ENCODE measurements at regions not wholly inside any gene's neighbourhood (a gene's known extent, or its start where the extent isn't known, plus 50 kb on each side); places are given as distances from the start of the nearest gene placed in this dataset.

- no peak for TF ChIP-seq CTCF (IDR thresholded peaks at IDR 0.05; ENCODE audit: low read depth, low read length)
- no peak overlapping the region for H3K4me3 ChIP-seq (replicated peaks in 1 of 2; ENCODE audit: low read depth in 2 of 2, low read length in 2 of 2)
- no peak for DNase-seq (ENCODE audit: low read depth in 2 of 2)
These were observed 106.6 kb upstream of the TTC34 start for GRCh38 chr1:2908081-2908480.

GRCh38 chr1:2908561-2908960, 107.1 kb upstream of the TTC34 start:
- H3K4me3 ChIP-seq (replicated peaks in 1 of 2; ENCODE audit: low read depth in 2 of 2, low read length in 2 of 2) = no peak overlapping the region
- no peak for TF ChIP-seq CTCF (IDR thresholded peaks at IDR 0.05; ENCODE audit: low read depth, low read length)
- DNase-seq (ENCODE audit: low read depth in 2 of 2) = no peak

GRCh38 chr1:2909797-2910196, 108.3 kb upstream of the TTC34 start:
- TF ChIP-seq CTCF (IDR thresholded peaks at IDR 0.05; ENCODE audit: low read depth, low read length) = no peak
- H3K4me3 ChIP-seq (replicated peaks in 1 of 2; ENCODE audit: low read depth in 2 of 2, low read length in 2 of 2) = no peak overlapping the region
- no peak for DNase-seq (ENCODE audit: low read depth in 2 of 2)

GRCh38 chr1:2910211-2910610, 108.7 kb upstream of the TTC34 start:
- no peak overlapping the region for H3K4me3 ChIP-seq (replicated peaks in 1 of 2; ENCODE audit: low read depth in 2 of 2, low read length in 2 of 2)
- no peak for TF ChIP-seq CTCF (IDR thresholded peaks at IDR 0.05; ENCODE audit: low read depth, low read length)
- no peak for DNase-seq (ENCODE audit: low read depth in 2 of 2)

GRCh38 chr1:2911421-2912178, 109.7 kb upstream of the ACTRT2 start:
- TF ChIP-seq CTCF (IDR thresholded peaks at IDR 0.05; ENCODE audit: low read depth, low read length) = no peak
- DNase-seq (ENCODE audit: low read depth in 2 of 2) = no peak

GRCh38 chr1:2912424-2913061, 108.7 kb upstream of the ACTRT2 start:
- DNase-seq (ENCODE audit: low read depth in 2 of 2) = no peak
- no peak overlapping the region for H3K4me3 ChIP-seq (replicated peaks in 1 of 2; ENCODE audit: low read depth in 2 of 2, low read length in 2 of 2)
- no peak for TF ChIP-seq CTCF (IDR thresholded peaks at IDR 0.05; ENCODE audit: low read depth, low read length)

More at GRCh38 chr1:2911421-2912178, 109.7 kb upstream of the ACTRT2 start:
- H3K4me3 ChIP-seq (replicated peaks in 1 of 2; ENCODE audit: low read depth in 2 of 2, low read length in 2 of 2) = no peak overlapping the region

All from cardiac fibroblast (primary cell).